22Rv1 (cell line): ENCODE measurements at regions not wholly inside any gene's neighbourhood (a gene's known extent, or its start where the extent isn't known, plus 50 kb on each side); places are given as distances from the start of the nearest gene placed in this dataset.

ENCODE experiments used
- H3K27ac ChIP-seq: fragments of 450-650 bp; 2 replicates; pipeline ENCODE4 v1.5.1; 2017
- ZFX ChIP-seq: fragments of 450-650 bp; IDR thresholded peaks from 2 replicates; pipeline ENCODE4 v1.6.1; 2017; ENCODE audit warnings: antibody characterized with exemption, borderline replicate concordance
- TF ChIP-seq, protein P1 (sequence below): fragments of 450-650 bp; IDR thresholded peaks from 2 replicates; pipeline ENCODE4 v1.5.1; 2017; ENCODE audit warnings: mild to moderate bottlenecking

DNA sequence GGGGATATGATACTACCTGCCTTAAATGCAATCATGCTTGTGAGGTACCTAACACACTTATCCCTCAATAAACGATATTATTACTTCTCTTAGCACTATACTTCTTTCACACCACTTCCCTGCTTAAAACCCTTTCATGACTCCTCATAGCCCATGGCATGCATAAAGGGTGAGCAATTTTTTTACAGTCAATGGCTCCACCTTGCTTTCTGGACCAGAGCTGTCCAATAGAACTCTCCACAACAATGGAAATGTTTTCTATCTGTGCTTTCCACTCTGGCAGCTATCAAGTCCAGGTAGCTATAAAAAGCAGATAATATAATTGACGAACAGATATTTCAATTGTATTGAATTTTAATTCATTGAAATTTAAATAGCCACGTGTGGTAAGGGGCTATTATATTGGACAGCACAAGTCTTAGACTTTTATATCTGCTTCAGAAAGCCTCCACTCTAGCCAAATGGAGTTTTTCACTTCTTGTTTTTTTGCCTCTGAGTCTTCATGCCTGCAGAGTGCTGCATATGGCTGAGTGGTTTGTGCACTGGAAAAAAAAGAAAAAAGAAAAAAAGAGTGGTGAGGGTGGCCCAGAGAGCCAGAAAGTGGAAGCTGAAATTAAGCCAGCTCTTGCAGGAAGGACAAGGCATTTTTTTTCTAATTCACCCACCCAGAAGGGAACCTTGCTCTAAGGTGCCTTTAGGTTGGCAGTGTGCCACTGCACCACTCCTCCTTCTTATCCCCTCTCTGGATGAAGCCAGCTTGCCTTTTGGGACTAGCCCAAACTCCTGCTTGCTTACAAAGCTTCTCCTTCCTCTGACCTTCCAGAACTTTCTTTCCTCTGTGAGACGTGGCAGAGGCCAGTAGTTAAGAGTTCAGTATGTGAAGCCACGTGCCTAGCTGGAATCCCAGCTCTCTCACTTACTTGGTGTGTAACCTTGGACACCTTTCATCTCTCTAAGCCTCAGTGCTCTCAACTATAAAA is 239.0 kb upstream of the LRTM1 start:
- no peak overlapping the region for H3K27ac ChIP-seq
- no peak for TF ChIP-seq ZFX
- TF ChIP-seq, protein P1, sequence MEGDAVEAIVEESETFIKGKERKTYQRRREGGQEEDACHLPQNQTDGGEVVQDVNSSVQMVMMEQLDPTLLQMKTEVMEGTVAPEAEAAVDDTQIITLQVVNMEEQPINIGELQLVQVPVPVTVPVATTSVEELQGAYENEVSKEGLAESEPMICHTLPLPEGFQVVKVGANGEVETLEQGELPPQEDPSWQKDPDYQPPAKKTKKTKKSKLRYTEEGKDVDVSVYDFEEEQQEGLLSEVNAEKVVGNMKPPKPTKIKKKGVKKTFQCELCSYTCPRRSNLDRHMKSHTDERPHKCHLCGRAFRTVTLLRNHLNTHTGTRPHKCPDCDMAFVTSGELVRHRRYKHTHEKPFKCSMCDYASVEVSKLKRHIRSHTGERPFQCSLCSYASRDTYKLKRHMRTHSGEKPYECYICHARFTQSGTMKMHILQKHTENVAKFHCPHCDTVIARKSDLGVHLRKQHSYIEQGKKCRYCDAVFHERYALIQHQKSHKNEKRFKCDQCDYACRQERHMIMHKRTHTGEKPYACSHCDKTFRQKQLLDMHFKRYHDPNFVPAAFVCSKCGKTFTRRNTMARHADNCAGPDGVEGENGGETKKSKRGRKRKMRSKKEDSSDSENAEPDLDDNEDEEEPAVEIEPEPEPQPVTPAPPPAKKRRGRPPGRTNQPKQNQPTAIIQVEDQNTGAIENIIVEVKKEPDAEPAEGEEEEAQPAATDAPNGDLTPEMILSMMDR = no peak

DNA sequence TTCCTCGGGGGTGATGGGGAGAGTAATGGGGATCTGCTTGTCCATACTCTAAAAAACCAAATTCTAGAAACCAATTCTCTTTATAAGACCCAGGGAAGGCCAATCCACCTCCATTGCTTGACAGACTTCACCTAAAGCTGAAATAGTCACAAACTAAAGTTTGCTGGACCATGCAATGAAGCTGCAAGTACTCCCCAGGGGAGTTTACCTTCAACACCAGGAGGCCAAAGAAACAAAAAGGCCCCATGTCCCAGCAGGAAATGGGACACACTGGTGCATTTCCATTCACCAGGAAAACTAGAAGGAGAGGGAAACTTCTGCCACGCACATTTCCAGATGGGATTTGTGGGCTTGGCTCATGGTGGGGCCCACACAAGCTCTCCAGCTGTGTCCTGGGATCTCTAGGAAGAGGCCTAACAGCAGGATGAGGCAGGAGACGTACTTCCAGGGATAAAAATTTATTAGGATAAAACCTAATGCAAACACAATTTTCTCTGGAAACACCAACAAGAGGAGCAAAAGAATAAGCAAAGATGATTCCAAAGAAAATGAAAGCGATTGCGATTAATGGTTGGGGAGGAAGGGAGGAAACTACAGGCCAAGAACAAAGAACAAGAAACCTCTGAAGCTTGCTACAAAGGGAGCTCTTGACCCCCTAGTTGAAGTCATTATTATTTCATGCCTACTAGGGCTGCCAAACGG is 238.0 kb upstream of the LRTM1 start:
- no peak overlapping the region for H3K27ac ChIP-seq
- TF ChIP-seq, protein P1 = no peak
- no peak for TF ChIP-seq ZFX

DNA sequence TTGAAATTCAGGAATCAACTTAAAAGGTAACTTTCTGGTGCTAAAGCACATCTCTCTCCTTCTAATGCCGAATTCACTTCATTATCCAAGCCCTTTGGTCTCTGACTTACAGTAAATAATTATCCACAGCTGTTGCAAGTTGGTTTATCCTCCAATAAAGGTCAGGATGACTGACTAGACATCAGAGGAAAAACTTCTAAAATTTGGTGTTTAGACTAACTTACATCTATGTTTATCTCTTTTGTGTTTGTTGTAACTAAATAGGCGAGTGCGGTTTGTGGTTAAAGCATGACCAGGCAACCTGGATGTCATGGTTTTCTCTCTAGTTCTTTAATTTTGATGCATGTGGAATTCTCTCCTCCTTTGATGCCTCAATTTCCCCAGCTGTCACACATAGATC is 237.4 kb upstream of the LRTM1 start:
- H3K27ac ChIP-seq = no peak overlapping the region

DNA sequence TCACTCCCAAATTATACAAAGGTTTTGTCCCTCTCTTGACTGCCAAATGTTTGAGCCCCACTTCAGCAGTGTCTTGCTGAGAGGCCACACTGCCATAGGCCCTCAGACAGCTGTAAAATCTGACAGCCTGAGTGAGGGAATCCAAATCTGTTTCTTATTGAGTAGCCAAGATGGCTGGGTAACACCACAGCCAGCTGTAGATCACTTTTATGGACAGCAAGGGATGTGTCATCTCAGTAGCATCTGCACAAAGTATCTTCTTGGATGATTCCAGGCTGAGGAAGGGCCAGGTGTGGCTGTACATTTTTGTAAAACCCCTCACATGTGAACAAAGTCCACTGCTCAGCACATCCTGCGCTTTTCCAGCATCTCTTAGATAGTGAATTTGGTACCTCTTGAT is 237.0 kb upstream of the LRTM1 start:
- TF ChIP-seq, protein P1 = no peak
- TF ChIP-seq ZFX = no peak
- H3K27ac ChIP-seq = no peak overlapping the region

More for the DNA sequence above, 237.4 kb upstream of the LRTM1 start:
- TF ChIP-seq, protein P1 = no peak
- TF ChIP-seq ZFX = no peak

DNA sequence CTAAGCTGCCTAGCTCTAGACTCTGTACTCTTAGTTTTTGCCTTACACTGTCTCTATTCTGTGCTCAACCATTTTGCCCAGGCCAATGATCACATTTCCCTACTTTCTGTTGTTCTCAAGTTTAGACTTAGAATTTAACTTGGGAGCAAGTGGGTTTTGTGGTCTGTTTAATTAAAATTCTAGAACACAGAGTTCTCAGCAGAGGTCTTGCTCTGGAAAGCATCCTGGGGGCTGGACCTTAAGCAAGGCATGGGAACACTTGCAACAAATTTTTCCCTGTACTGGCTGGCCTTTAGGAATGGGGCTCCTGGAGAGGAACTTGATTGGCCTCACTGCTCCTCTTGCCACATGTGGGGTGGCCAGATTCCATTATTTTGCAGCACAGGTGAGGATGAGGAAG is 236.3 kb upstream of the LRTM1 start:
- no peak overlapping the region for H3K27ac ChIP-seq
- TF ChIP-seq ZFX = no peak

DNA sequence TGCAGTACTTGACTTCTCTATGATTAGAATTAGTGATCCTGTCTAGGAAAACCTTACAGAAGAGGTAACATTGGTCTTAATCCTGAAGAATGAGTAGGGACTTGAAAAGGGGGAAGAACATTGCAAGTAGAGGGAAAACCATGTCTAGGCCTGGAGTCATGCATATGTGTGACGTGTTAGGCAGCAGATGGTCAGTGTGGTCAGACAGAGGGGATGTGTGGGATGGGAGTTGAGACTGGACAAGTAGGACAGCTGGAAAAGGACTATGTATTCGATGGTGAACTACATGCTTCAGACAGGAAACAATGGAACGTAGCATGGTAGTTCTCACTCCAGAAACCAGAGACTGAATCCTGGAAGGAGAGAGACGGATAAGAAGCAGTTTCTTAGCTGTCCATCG is 235.6 kb upstream of the LRTM1 start:
- TF ChIP-seq ZFX = no peak
- TF ChIP-seq, protein P1 = no peak
- H3K27ac ChIP-seq = no peak overlapping the region

DNA sequence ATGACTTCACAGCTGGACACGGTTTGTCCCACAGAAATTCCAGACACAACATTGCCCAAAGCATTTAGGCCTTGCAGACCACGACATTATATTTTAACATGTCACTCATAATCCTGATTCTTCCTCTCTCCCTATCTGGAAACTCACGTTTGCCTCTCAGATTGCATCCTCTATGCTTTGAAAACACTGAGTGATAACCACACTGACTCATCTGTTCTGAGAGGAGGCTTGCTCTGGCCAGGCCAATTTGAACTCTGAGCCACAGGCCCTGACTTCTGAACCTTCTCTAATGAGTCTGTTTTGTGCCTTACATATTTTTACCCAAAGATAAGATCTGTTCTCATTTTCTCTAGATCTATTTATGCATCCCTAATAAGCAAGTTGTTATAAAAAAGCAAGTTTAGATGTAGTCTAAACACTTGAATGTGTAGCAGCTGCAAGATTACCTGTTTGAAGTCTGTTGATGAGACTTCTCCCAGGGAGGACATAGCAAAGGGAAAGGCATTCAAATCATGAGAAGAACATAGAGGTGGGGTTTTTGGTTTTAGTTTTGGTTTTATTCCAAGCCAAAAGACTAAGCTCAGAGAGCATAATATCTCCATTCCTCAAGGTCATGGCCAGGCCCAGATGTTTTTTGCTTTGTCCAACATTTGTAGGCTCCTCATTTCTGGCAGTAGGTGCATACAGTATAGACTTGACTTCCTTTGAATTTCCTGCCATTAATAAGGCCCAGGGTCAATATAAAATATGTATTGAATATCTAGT is 234.4 kb upstream of the LRTM1 start:
- no peak for TF ChIP-seq ZFX
- TF ChIP-seq, protein P1 = no peak
- H3K27ac ChIP-seq = no peak overlapping the region
